MM.1S (cell line): ENCODE measurements at regions not wholly inside any gene's neighbourhood (a gene's known extent, or its start where the extent isn't known, plus 50 kb on each side); places are given as distances from the start of the nearest gene placed in this dataset.

ENCODE experiments used
- DNase-seq: peaks from one replicate; pipeline ENCODE4 v3.0.0-alpha.2; 2015
- H2AFZ ChIP-seq: fragments of 300-600 bp; sonication (generic); 2 replicates; pipeline ENCODE4 v1.6.0; 2016; ENCODE audit warnings: antibody characterized with exemption, low read length
- H3F3A ChIP-seq: fragments of 300-600 bp; sonication (generic); 2 replicates; pipeline ENCODE4 v1.6.1; 2016; ENCODE audit warnings: mild to moderate bottlenecking, antibody characterized with exemption, low read length, moderate library complexity, mixed read lengths; ENCODE audit not compliant: insufficient read depth
- H3K27ac ChIP-seq: fragments of 300-600 bp; sonication (generic); 2 replicates; pipeline ENCODE4 v1.5.1; 2016; ENCODE audit warnings: mild to moderate bottlenecking, low read length
- H3K27me3 ChIP-seq: fragments of 300-600 bp; sonication (generic); replicated peaks from 2 replicates; pipeline ENCODE4 v1.6.0; 2016; ENCODE audit warnings: low read length; ENCODE audit not compliant: insufficient read depth
- H3K36me3 ChIP-seq: fragments of 300-600 bp; sonication (generic); replicated peaks from 2 replicates; pipeline ENCODE4 v1.6.1; 2016; ENCODE audit warnings: mild to moderate bottlenecking, low read length, mixed read lengths; ENCODE audit not compliant: insufficient read depth
- H3K4me1 ChIP-seq: fragments of 300-600 bp; sonication (generic); 2 replicates; pipeline ENCODE4 v1.6.1; 2016; ENCODE audit warnings: low read length, mixed read lengths
- H3K4me2 ChIP-seq: fragments of 300-600 bp; sonication (generic); 2 replicates; pipeline ENCODE4 v1.6.0; 2016; ENCODE audit warnings: low read depth, low read length
- H3K4me3 ChIP-seq: fragments of 300-600 bp; sonication (generic); 2 replicates; pipeline ENCODE4 v1.5.1; 2016; ENCODE audit warnings: low read length, mixed read lengths
- H3K79me2 ChIP-seq: fragments of 300-600 bp; sonication (generic); 2 replicates; pipeline ENCODE4 v1.6.1; 2016; ENCODE audit warnings: mixed run types, low read length, mixed read lengths
- H3K9ac ChIP-seq: fragments of 300-600 bp; sonication (generic); 2 replicates; pipeline ENCODE4 v1.6.1; 2016; ENCODE audit warnings: low read length, mixed read lengths
- H3K9me2 ChIP-seq: fragments of 300-600 bp; sonication (generic); replicated peaks from 2 replicates; pipeline ENCODE4 v1.6.1; 2016; ENCODE audit warnings: mild to moderate bottlenecking, low read length, mixed read lengths; ENCODE audit not compliant: insufficient read depth
- H3K9me3 ChIP-seq: fragments of 300-600 bp; sonication (generic); replicated peaks from 2 replicates; pipeline ENCODE4 v1.6.1; 2016; ENCODE audit warnings: mild to moderate bottlenecking, low read length, mixed read lengths; ENCODE audit not compliant: insufficient read depth
- H4K20me1 ChIP-seq: fragments of 300-600 bp; sonication (generic); 2 replicates; pipeline ENCODE4 v1.6.1; 2016; ENCODE audit warnings: mild to moderate bottlenecking, low read length, moderate library complexity, mixed read lengths; ENCODE audit not compliant: insufficient read depth
- EZH2 ChIP-seq: fragments of 300-600 bp; sonication (generic); optimal IDR thresholded peaks from 2 replicates; pipeline ENCODE3; 2017; ENCODE audit warnings: low read depth, mild to moderate bottlenecking, antibody characterized with exemption, low read length, mixed read lengths
- EZH2phosphoT487 ChIP-seq: fragments of 300-600 bp; sonication (generic); IDR thresholded peaks from 2 replicates; pipeline ENCODE4 v1.6.1; 2018; ENCODE audit warnings: antibody characterized with exemption, low read length
- TF ChIP-seq, protein P1 (sequence below): fragments of 300-600 bp; sonication (generic); IDR thresholded peaks from 2 replicates; pipeline ENCODE4 v1.5.1; 2016; ENCODE audit warnings: antibody characterized with exemption, low read length, mixed read lengths

DNA sequence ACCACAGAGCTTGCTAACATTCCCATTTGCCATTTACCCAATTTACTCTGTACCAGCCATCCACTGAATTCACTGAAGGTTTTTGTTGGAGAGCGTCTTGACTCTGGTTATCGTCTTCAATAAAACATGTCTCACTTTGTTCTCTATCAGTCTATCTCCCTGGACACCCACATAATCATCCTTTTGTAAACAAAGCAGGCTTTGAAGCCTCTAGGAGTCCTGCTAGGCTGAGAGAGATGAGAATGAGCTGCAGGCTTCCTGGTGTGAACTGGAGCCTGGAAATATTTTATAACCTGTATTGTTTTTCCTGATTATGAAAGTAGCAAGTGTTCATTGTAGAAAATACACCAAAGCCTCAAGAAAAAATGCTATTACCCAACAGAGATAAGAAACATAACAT is 140.6 kb upstream of the ZNF366 start:
- Histone ChIP-seq H3K9me2 (no peaks in the 10 kb centered on the region), H3K9me3 (no peaks in the 10 kb centered on the region), H3K27me3 (no peaks in the 10 kb centered on the region), H3K4me1 (peaks cover 5% of the 10 kb centered on the region; the same call in 1 of the 2 replicates), H3K36me3 (no peaks in the 10 kb centered on the region), H3K4me3 (no peak overlapping the region), H3K79me2 (no peaks in the 10 kb centered on the region), H3K9ac (no peak overlapping the region), H3F3A (no peaks in the 10 kb centered on the region), H3K4me2 (no peak overlapping the region), H2AFZ (no peak overlapping the region), H4K20me1 (no peaks in the 10 kb centered on the region), H3K27ac (no peak overlapping the region)
- TF ChIP-seq EZH2 (no peak), EZH2phosphoT487 (no peak)
- TF ChIP-seq, protein P1, sequence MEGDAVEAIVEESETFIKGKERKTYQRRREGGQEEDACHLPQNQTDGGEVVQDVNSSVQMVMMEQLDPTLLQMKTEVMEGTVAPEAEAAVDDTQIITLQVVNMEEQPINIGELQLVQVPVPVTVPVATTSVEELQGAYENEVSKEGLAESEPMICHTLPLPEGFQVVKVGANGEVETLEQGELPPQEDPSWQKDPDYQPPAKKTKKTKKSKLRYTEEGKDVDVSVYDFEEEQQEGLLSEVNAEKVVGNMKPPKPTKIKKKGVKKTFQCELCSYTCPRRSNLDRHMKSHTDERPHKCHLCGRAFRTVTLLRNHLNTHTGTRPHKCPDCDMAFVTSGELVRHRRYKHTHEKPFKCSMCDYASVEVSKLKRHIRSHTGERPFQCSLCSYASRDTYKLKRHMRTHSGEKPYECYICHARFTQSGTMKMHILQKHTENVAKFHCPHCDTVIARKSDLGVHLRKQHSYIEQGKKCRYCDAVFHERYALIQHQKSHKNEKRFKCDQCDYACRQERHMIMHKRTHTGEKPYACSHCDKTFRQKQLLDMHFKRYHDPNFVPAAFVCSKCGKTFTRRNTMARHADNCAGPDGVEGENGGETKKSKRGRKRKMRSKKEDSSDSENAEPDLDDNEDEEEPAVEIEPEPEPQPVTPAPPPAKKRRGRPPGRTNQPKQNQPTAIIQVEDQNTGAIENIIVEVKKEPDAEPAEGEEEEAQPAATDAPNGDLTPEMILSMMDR, result no peak
- DNase-seq, result no peak

DNA sequence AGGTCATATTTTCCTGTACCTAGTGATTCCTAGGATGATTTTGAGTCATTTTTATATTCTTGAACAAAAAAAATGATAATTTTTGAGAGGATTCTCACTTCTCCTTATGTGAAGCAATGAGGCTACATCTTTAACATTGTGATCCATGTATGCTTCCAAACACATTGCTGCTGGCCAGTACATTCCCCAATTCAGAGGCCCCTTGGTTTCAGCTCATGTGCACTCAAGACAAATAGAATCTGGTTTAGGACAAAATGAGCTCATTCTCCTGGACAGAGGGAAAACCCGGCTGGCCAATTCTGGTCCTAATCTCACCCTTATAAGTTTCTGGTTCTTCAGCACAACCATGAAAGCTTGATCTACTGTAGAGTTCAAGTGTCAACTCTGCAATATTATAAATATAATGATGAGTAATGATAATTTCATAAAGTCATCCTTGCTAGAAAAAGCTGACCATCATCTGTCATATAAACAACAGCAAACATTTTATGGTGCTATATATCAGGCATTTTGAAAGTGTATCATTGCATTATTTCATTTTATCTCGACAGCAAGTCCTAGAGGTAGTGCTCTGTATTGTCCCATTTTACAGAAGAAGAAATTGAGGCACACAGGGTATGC is 139.1 kb upstream of the ZNF366 start:
- no peak overlapping the region for H2AFZ ChIP-seq
- no peaks in the 10 kb centered on the region for H3F3A ChIP-seq
- no peaks in the 10 kb centered on the region for H4K20me1 ChIP-seq
- no peaks in the 10 kb centered on the region for H3K9me3 ChIP-seq
- no peaks in the 10 kb centered on the region for H3K27me3 ChIP-seq
- H3K79me2 ChIP-seq, result no peaks in the 10 kb centered on the region
- peaks cover 5% of the 10 kb centered on the region; the same call in 1 of the 2 replicates for H3K4me1 ChIP-seq
- no peak overlapping the region for H3K9ac ChIP-seq
- H3K4me3 ChIP-seq, result no peak overlapping the region
- H3K4me2 ChIP-seq, result no peak overlapping the region
- no peak for TF ChIP-seq EZH2
- no peak for TF ChIP-seq EZH2phosphoT487
- TF ChIP-seq, protein P1, result no peak
- no peaks in the 10 kb centered on the region for H3K9me2 ChIP-seq
- no peak overlapping the region for H3K27ac ChIP-seq
- no peaks in the 10 kb centered on the region for H3K36me3 ChIP-seq
- DNase-seq, result no peak

DNA sequence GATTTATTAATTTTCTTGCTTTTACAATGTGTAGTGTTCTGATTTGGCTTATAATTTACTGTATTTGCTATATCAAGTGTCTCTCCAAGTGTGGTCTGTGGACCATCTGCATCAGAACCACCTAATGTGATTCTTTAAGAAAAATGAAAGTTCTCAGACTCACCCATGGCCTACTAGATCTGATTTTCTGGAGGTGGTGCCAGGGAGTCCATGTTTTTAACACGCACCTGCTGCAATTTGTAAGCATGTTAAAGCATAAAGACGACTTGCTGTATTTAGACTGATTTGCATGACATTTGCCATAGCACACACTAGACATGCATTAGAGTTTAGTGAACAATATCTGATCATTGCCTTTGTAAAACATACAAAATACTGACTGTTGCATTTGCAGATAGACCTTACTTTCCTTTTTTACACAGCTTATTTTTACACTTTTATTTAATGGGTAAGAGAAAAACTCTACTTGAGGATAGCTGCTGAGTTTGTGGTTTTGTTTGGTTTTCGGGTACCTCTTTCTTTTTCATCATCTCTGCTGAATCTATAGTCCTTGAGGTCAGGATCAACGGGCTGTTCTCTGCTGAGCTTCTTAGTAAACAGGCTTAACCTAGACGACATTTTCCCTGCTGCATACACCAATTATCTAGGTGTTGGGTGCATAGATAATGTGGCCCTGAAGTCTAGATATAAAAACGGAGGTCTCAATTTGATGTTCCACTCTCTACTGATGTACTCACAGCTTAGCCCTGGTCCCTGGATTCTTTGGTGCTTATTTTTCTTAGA is 138.0 kb upstream of the ZNF366 start:
- Histone ChIP-seq H3K9me3 (no peaks in the 10 kb centered on the region), H3K4me3 (no peak overlapping the region; the same call in 1 of the 2 replicates), H3K9me2 (no peaks in the 10 kb centered on the region), H3K27ac (no peak overlapping the region), H3K36me3 (no peaks in the 10 kb centered on the region), H3K4me1 (peaks cover 5% of the 10 kb centered on the region; the same call in 1 of the 2 replicates), H3K27me3 (no peaks in the 10 kb centered on the region), H4K20me1 (no peaks in the 10 kb centered on the region), H2AFZ (0 out of 2 replicates have a peak overlapping the region, but pooled peaks have one; percentile 3), H3F3A (no peaks in the 10 kb centered on the region), H3K9ac (no peak overlapping the region), H3K79me2 (no peaks in the 10 kb centered on the region), H3K4me2 (peak overlapping the region; percentile 20; the same call in 1 of the 2 replicates)
- DNase-seq, result peak; percentile 53
- TF ChIP-seq EZH2phosphoT487, result no peak
- TF ChIP-seq, protein P1, result no peak
- TF ChIP-seq EZH2, result no peak
